ENCODE measurements at regions not wholly inside any gene's neighbourhood (a gene's known extent, or its start where the extent isn't known, plus 50 kb on each side); places are given as distances from the start of the nearest gene placed in this dataset.
"Not testable (repeated sequence)": the region's sequence is repeated elsewhere in the genome, so short reads cannot be mapped to it uniquely, and the experiment has no call there.

- no peaks in the 10 kb centered on the region for H3K27me3 ChIP-seq
- H3K4me1 ChIP-seq: no peaks in the 10 kb centered on the region
- H3K27ac ChIP-seq: no peak overlapping the region
- no peaks in the 10 kb centered on the region for H3K9me3 ChIP-seq
- no peak overlapping the region for H3K4me3 ChIP-seq
- intact Hi-C loops (cut with DNase I; ENCODE audit: low total_unique reads): no loop called here
- TF ChIP-seq POLR2A (IDR thresholded peaks at IDR 0.05): no peak
- TF ChIP-seq CTCF (IDR thresholded peaks at IDR 0.05): no peak
- H3K36me3 ChIP-seq (ENCODE audit: low read depth, missing control alignments): no peaks in the 10 kb centered on the region
- WGBS, 2 donors: 97 to 100% methylated on average over 2 to 4 of the region's 4 CpGs
- DNase-seq: no peak
Observed at GRCh38 chr6:14294270-14294951, 176.8 kb downstream of the CD83 start.

- H3K9me3 ChIP-seq; DNase-seq; H3K27me3 ChIP-seq; H3K4me1 ChIP-seq; intact Hi-C loops (cut with DNase I; ENCODE audit: low total_unique reads); H3K4me3 ChIP-seq; H3K36me3 ChIP-seq (ENCODE audit: low read depth, missing control alignments); H3K27ac ChIP-seq: not testable (repeated sequence)
- WGBS, 2 donors: 95 to 97% methylated on average over 6 of the region's 6 CpGs
Observed at GRCh38 chr6:14296698-14297097, 179.1 kb downstream of the CD83 start.

GRCh38 chr6:14297118-14297517, 179.5 kb downstream of the CD83 start:
- H3K9me3 ChIP-seq; intact Hi-C loops (cut with DNase I; ENCODE audit: low total_unique reads); H3K27me3 ChIP-seq; DNase-seq; H3K4me1 ChIP-seq; H3K36me3 ChIP-seq (ENCODE audit: low read depth, missing control alignments); H3K27ac ChIP-seq; H3K4me3 ChIP-seq: not testable (repeated sequence)
- 94 to 97% methylated on average over 7 of the region's 7 CpGs for WGBS, 2 donors

- DNase-seq; H3K4me1 ChIP-seq; H3K9me3 ChIP-seq; intact Hi-C loops (cut with DNase I; ENCODE audit: low total_unique reads); H3K27me3 ChIP-seq; H3K4me3 ChIP-seq; H3K27ac ChIP-seq; H3K36me3 ChIP-seq (ENCODE audit: low read depth, missing control alignments): not testable (repeated sequence)
- WGBS, 2 donors: 91% methylated on average over 16 of the region's 16 CpGs
Observed at GRCh38 chr6:14300189-14300588, 182.6 kb downstream of the CD83 start.

- H3K4me1 ChIP-seq; H3K27me3 ChIP-seq; H3K4me3 ChIP-seq; H3K27ac ChIP-seq; DNase-seq; H3K9me3 ChIP-seq; H3K36me3 ChIP-seq (ENCODE audit: low read depth, missing control alignments); intact Hi-C loops (cut with DNase I; ENCODE audit: low total_unique reads): not testable (repeated sequence)
- 79 to 81% methylated on average over 5 to 6 of the region's 9 CpGs for WGBS, 2 donors
Observed at GRCh38 chr6:14300721-14301120, 183.1 kb downstream of the CD83 start.

GRCh38 chr6:14301477-14301876, 183.9 kb downstream of the CD83 start:
- H3K36me3 ChIP-seq (ENCODE audit: low read depth, missing control alignments); DNase-seq; intact Hi-C loops (cut with DNase I; ENCODE audit: low total_unique reads); H3K4me1 ChIP-seq; H3K27me3 ChIP-seq; H3K27ac ChIP-seq; H3K4me3 ChIP-seq; H3K9me3 ChIP-seq: not testable (repeated sequence)
- WGBS, 2 donors: 92 to 95% methylated on average over 9 of the region's 9 CpGs

GRCh38 chr6:14305131-14305530, 187.6 kb downstream of the CD83 start:
- H3K27ac ChIP-seq: no peak overlapping the region
- no peaks in the 10 kb centered on the region for H3K27me3 ChIP-seq
- no peak overlapping the region for H3K4me3 ChIP-seq
- DNase-seq: no peak
- H3K9me3 ChIP-seq: no peaks in the 10 kb centered on the region
- WGBS, 2 donors: 90 to 93% methylated on average over 5 of the region's 5 CpGs
- TF ChIP-seq CTCF (IDR thresholded peaks at IDR 0.05) (no peak), POLR2A (IDR thresholded peaks at IDR 0.05) (no peak)
- no peaks in the 10 kb centered on the region for H3K4me1 ChIP-seq
- intact Hi-C loops (cut with DNase I; ENCODE audit: low total_unique reads): no loop called here
- no peaks in the 10 kb centered on the region for H3K36me3 ChIP-seq (ENCODE audit: low read depth, missing control alignments)
